Hippocampal formation (tissue), 2 donors: ENCODE measurements at regions not wholly inside any gene's neighbourhood (a gene's known extent, or its start where the extent isn't known, plus 50 kb on each side); places are given as distances from the start of the nearest gene placed in this dataset.

Experiments
- DNase-seq, 2 donors: peaks; one replicate each; lab custom pipeline; 2025; lab: John Stamatoyannopoulos, UW

GRCh38 chr5:91283899-91284298 is 99.2 kb downstream of the ARRDC3 start:
- DNase-seq, result no peak

DNA sequence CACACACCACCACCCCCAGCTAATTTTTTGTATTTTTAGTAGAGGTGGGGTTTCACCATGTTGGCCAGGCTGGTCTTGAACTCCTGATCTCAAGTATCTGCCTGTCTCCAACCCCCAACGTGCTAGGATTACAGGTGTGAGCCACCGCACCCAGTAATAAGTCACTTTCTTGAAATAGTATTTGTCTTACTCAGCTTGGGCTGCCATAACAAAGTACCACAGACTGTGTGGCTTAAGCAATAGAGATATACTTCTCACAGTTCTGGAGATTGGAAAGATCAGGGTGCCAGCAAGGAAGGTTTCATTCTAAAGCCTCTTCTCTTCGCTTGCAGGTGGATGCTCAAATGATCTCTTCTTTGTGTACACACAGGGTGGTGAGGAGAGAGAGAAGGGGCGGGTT is 99.8 kb downstream of the ARRDC3 start:
- DNase-seq, result no peak

DNA sequence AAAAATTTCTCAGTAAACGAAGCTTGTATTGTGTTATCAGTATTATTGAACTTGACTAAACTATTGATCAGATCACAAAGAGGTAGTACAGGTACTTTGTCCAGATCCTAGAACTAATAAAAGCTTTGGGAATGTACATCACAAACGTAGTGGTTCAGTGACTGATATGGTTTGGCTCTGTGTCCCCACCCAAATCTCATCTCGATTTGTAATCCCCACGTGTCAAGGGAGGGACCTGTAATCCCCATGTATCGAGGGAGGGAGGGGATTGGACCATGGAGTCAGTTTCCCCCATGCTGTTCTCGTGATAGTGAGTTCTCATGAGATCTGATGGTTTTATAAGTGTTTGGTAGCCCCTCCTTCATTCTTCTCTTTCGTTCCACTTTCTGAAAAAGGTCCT is 100.9 kb downstream of the ARRDC3 start:
- no peak for DNase-seq

- DNase-seq, result no peak
Observed at GRCh38 chr5:91281401-91281800, 101.7 kb downstream of the ARRDC3 start.

- DNase-seq, result peak; percentile 77 to 88
Observed at GRCh38 chr5:91280362-91281269, 102.5 kb downstream of the ARRDC3 start.

GRCh38 chr5:91277840-91278239 is 105.3 kb downstream of the ARRDC3 start:
- no peak for DNase-seq

DNA sequence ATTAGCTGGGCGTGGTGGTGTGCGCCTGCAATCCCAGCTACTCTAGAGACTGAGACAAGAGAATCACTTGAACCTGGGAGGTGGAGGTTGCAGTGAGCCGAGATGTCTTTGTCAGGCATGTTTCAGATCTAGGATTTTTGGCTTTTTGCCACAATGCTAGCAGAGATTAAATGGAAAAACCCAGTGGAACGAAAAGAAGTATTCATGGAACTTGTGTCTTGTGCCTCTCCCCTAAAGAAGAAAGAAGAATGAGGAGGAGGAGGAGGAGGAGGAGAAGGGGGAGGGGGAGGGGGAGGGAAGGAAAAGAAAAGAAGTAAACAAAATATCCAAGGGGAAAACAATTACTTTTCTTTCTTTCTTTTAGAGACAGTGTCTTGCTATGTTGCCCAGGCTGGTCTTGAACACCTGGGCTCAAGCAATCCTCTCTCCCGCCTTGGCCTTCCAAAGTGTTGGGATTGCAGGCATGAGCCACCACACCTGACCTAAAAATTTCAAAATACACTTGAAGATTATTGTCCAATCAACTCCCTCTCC is 106.0 kb downstream of the ARRDC3 start:
- no peak for DNase-seq

GRCh38 chr5:91272858-91273257 is 110.3 kb downstream of the ARRDC3 start:
- no peak for DNase-seq

DNA sequence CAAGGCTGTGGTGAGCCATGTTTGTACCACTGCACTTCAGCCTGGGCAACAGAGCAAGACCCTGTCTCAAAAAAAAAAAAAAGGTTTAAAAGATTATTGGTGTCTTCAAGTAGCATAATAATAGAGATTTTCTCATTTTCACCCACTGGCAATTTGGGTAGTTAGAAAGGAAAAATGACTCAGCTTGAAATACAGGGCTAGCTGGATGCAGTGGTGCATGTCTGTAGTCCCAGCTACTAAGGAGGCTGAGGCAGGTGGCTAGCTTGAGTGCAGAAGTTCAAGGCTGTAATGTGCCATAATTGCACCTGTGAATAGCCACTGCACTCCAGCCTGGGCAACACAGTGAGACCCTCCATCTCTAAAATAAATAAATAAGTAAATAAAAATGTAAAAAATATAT is 111.1 kb downstream of the ARRDC3 start:
- no peak for DNase-seq

DNA sequence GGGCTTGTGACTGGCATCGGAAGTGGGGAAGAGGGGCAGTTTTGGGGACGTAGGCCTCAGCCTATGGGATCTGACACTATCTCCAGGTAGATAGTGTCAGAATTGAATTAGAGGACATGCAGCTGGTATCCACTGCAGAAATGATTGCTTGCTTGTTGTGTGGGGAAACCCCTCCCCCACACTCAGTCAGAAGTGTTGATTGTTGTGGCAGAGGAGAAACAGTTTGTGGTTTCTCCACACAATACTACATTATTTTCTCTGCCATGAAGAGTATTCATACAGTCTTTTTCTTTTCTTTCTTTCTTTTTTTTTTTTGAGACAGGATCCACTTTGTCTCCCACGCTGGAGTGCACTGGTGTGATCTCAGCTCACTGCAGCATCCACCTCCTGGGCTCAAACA is 113.9 kb downstream of the ARRDC3 start:
- DNase-seq, result peak; percentile 7 to 12

DNA sequence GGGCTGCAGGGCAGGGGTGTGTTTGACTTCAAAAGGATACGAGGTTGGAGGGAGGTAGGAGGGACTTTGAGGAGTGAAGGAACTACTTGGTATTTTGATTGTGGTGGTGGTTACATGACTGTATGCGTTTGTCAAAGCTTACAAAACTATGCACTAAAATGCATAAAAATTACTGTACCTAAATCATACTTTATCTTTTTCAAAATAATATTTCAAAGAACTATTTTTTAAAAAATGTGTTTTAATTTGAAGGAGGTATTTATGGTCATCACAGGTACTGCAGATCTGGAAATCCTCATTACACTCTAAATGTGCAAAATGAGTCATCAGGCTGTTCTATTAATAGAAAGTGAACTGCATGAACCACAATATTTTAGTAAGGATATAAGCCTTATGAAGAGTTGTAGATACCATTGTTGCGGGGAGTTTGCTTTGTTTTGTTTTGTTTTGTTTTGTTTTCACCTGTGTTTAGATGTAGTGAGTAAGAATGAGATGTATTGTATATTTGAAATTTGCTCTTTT is 116.9 kb downstream of the ARRDC3 start:
- DNase-seq, result no peak

- DNase-seq, result no peak
Observed at GRCh38 chr5:91264311-91265051, 118.6 kb downstream of the ARRDC3 start.

GRCh38 chr5:91263898-91264297 is 119.2 kb downstream of the ARRDC3 start:
- no peak for DNase-seq

DNA sequence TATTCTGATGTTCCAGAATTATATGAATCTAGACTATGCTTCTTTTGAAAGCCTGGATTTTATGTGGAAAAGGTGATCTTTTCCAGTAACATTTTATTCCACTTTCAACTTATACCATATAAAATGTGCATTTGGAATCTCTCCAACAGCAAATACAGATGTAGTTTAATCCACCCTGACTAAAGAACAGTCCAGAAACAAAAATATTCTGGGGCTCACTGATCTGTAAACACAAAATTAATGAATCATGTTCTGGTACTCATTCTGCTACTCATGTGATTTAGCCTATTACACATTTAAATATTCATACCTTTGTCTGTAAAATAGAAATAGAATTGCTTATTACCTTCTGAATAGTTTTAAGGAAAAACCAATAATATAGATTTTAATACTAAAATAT is 125.8 kb downstream of the ARRDC3 start:
- no peak for DNase-seq

DNA sequence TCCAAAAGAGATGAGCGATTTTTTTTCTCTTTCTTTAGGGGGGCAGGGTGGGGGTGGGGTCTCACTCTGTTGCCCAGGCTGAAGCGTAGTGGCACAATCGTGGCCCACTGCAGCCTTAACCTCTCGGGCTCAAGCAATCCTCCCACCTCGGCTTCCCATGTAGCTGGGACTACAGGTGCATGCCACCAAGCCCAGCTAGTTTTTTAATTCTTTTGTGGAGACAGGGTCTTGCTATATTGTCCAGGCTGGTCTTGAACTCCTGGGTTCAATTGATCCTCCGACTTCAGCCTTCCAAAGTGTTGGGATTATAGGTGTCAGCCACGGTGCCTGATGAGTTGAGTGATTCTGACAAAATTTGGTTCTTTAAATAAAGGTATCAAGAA is 127.0 kb downstream of the ARRDC3 start:
- DNase-seq, result no peak

GRCh38 chr5:91255396-91256141 is 127.5 kb downstream of the ARRDC3 start:
- DNase-seq, result no peak

GRCh38 chr5:91252916-91253315 is 130.2 kb downstream of the ARRDC3 start:
- DNase-seq, result no peak

- peak in 1 of 2 donors; percentile 6 for DNase-seq
Observed at GRCh38 chr5:91245871-91246270, 137.2 kb downstream of the ARRDC3 start.

DNA sequence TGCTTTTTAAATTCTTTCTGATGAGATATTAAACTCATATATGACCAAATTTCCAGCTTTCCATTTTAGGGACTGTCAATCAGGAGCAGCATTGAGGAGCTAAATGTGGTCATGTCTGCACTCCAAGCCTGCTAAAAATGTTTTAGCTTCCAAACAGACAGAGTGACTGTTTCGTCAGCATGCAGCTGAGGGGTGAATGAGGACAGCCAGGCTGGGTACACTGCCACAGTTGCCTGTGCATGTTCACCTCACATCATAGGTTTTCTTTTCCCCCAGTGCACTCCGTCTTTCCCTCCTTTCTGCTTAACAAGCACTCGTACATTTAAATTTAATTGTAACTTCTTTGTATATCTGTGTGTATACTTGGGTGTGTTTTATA is 138.1 kb downstream of the ARRDC3 start:
- no peak for DNase-seq

DNA sequence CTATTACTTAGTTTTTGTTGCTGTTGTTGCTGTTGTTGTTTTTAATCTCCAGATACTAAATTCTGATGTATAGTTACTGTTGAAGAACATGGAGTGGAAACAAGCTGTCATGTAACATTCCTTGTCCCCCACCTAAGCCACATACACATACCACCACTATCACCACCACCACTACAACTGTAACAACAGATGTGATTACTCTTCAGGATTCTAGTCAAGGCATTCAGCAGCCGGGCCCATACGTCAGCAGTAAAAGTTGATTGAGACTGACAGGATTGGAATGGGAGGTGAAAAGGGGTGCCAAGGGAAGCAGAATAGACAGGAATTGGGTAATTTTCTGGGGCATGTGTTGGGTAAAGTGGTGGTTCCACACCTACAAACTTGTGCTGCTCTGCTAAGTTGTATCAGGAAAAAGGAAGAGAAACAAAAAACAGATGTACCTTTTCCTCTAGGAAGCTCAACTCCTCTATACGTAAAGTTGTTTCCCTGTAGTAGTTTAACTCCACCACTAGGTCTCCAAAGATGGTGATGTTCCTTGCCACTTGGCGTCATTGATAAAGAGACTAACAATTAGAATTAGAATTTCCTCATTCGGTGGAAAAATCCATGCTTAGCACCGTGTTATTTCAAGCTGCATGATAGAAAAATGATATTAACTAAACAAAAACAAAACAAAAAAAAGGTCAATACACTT is 138.6 kb downstream of the ARRDC3 start:
- DNase-seq, result no peak

- no peak for DNase-seq
Observed at GRCh38 chr5:91243852-91244251, 139.3 kb downstream of the ARRDC3 start.
